ENCODE measurements at regions not wholly inside any gene's neighbourhood (a gene's known extent, or its start where the extent isn't known, plus 50 kb on each side); places are given as distances from the start of the nearest gene placed in this dataset.
"Not testable (repeated sequence)": the region's sequence is repeated elsewhere in the genome, so short reads cannot be mapped to it uniquely, and the experiment has no call there.

DNA sequence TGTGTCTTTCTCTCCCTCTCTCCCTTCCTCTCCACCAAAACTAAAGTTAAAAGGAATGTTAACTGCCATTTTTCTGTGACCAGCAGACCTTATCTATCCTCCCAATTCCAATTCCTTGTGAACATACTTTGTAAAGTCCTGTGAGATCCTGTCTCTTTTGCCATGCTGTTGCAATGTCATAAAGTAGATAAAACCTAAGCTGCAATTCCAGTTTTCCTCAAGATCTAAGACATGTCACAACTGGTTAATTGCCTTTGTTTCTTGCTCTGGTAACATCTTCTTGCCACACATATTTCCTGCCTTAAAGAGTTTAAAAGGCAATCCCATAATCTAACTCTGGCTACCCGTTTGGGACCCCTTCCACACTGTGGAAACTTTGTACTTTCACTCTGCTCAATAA, 188.7 kb downstream of the PYDC2 start:
- 50 to 54% (median 52%) methylated on average over 1 of the region's 1 CpG for WGBS, 3 donors
- FAIRE-seq = no peak
- Histone ChIP-seq H3K27me3 (ENCODE audit: control insufficient read depth in 3 of 3, insufficient read depth in 3 of 3, low read length in 3 of 3) (no peaks in the 10 kb centered on the region), H3K27ac (ENCODE audit: low read depth in 1 of 3, low read length in 2 of 3) (no peak overlapping the region), H3K4me1 (ENCODE audit: control insufficient read depth in 3 of 3, insufficient read depth in 2 of 3, low read depth in 1 of 3, low read length in 2 of 3) (no peaks in the 10 kb centered on the region), H3K9me3 (ENCODE audit: control insufficient read depth in 2 of 2, insufficient read depth in 1 of 2, low read depth in 1 of 2, low read length in 1 of 2) (peaks cover 0 to 12% of the 10 kb centered on the region in 2 donors), H3K4me3 (ENCODE audit: low read depth in 1 of 3, low read length in 3 of 3) (no peak overlapping the region), H3K36me3 (ENCODE audit: control insufficient read depth in 3 of 3, insufficient read depth in 2 of 3, low read depth in 1 of 3, low read length in 3 of 3) (no peaks in the 10 kb centered on the region)
- no peak for DNase-seq

- H3K27me3 ChIP-seq (ENCODE audit: control insufficient read depth in 3 of 3, insufficient read depth in 3 of 3, low read length in 3 of 3); H3K4me1 ChIP-seq (ENCODE audit: control insufficient read depth in 3 of 3, insufficient read depth in 2 of 3, low read depth in 1 of 3, low read length in 2 of 3); H3K27ac ChIP-seq (ENCODE audit: low read depth in 1 of 3, low read length in 2 of 3); FAIRE-seq; H3K4me3 ChIP-seq (ENCODE audit: low read depth in 1 of 3, low read length in 3 of 3); H3K9me3 ChIP-seq (ENCODE audit: control insufficient read depth in 2 of 2, insufficient read depth in 1 of 2, low read depth in 1 of 2, low read length in 1 of 2); H3K36me3 ChIP-seq (ENCODE audit: control insufficient read depth in 3 of 3, insufficient read depth in 2 of 3, low read depth in 1 of 3, low read length in 3 of 3); DNase-seq: not testable (repeated sequence)
- 92 to 93% (median 92%) methylated on average over 18 of the region's 18 CpGs for WGBS, 3 donors
These were observed 197.9 kb downstream of the PYDC2 start for GRCh38 chr3:191658781-191659419.

DNA sequence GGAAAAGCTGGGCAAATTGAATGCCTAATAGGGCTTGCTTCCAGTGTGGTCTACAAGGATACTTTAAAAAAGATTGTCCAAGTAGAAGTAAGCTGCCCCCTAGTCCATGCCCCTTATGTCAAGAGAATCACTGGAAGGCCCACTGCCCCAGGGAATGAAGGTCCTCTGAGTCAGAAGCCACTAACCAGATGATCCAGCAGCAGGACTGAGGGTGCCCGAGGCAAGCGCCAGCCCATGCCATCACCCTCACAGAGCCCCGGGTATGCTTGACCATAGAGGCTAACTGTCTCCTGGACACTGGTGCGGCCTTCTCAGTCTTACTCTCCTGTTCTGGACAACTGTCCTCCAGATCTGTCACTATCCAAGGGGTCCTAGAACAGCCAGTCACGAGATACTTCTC, 201.2 kb downstream of the PYDC2 start:
- H3K27me3 ChIP-seq (ENCODE audit: control insufficient read depth in 3 of 3, insufficient read depth in 3 of 3, low read length in 3 of 3); DNase-seq; FAIRE-seq; H3K9me3 ChIP-seq (ENCODE audit: control insufficient read depth in 2 of 2, insufficient read depth in 1 of 2, low read depth in 1 of 2, low read length in 1 of 2); H3K27ac ChIP-seq (ENCODE audit: low read depth in 1 of 3, low read length in 2 of 3); H3K4me1 ChIP-seq (ENCODE audit: control insufficient read depth in 3 of 3, insufficient read depth in 2 of 3, low read depth in 1 of 3, low read length in 2 of 3); H3K4me3 ChIP-seq (ENCODE audit: low read depth in 1 of 3, low read length in 3 of 3); H3K36me3 ChIP-seq (ENCODE audit: control insufficient read depth in 3 of 3, insufficient read depth in 2 of 3, low read depth in 1 of 3, low read length in 3 of 3): not testable (repeated sequence)
- WGBS, 3 donors = 75 to 88% (median 87%) methylated on average over 4 to 5 of the region's 5 CpGs

- Histone ChIP-seq H3K27me3 (ENCODE audit: control insufficient read depth in 3 of 3, insufficient read depth in 3 of 3, low read length in 3 of 3) (no peaks in the 10 kb centered on the region), H3K4me1 (ENCODE audit: control insufficient read depth in 3 of 3, insufficient read depth in 2 of 3, low read depth in 1 of 3, low read length in 2 of 3) (no peaks in the 10 kb centered on the region), H3K36me3 (ENCODE audit: control insufficient read depth in 3 of 3, insufficient read depth in 2 of 3, low read depth in 1 of 3, low read length in 3 of 3) (no peaks in the 10 kb centered on the region), H3K4me3 (ENCODE audit: low read depth in 1 of 3, low read length in 3 of 3) (no peak overlapping the region), H3K27ac (ENCODE audit: low read depth in 1 of 3, low read length in 2 of 3) (no peak overlapping the region), H3K9me3 (ENCODE audit: control insufficient read depth in 2 of 2, insufficient read depth in 1 of 2, low read depth in 1 of 2, low read length in 1 of 2) (no peaks in the 10 kb centered on the region)
- WGBS, 3 donors = 10 to 33% (median 28%) methylated on average over 3 of the region's 3 CpGs
- no peak for DNase-seq
- FAIRE-seq = no peak
These were observed 220.1 kb downstream of the PYDC2 start for GRCh38 chr3:191680989-191681597.

DNA sequence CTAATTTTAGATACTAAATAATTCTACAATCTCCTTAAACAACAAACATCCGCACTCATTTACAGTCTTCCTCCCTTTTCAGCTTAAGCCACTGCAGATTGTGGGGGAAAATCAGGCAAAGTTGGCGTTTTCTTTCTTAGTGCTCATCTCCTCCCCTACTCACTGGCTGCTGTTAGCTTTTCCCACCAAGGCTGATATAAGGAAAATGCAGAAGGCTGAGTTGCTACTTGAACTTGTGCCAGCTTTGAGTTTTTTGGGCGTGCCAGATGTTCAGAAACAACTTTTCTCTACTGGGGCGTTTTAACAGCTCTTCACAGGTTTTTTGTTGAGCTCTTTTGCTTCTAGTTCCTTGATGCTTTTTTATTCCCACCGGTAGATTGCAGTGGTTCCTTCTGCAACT, 222.0 kb downstream of the PYDC2 start:
- WGBS, 3 donors = 55 to 73% (median 68%) methylated on average over 5 of the region's 5 CpGs
- Histone ChIP-seq H3K27ac (ENCODE audit: low read depth in 1 of 3, low read length in 2 of 3) (no peak overlapping the region), H3K4me3 (ENCODE audit: low read depth in 1 of 3, low read length in 3 of 3) (no peak overlapping the region), H3K36me3 (ENCODE audit: control insufficient read depth in 3 of 3, insufficient read depth in 2 of 3, low read depth in 1 of 3, low read length in 3 of 3) (no peaks in the 10 kb centered on the region), H3K9me3 (ENCODE audit: control insufficient read depth in 2 of 2, insufficient read depth in 1 of 2, low read depth in 1 of 2, low read length in 1 of 2) (no peaks in the 10 kb centered on the region), H3K4me1 (ENCODE audit: control insufficient read depth in 3 of 3, insufficient read depth in 2 of 3, low read depth in 1 of 3, low read length in 2 of 3) (no peaks in the 10 kb centered on the region), H3K27me3 (ENCODE audit: control insufficient read depth in 3 of 3, insufficient read depth in 3 of 3, low read length in 3 of 3) (no peaks in the 10 kb centered on the region)
- FAIRE-seq (no peak), DNase-seq (no peak)

GRCh38 chr3:191686626-191687025, 225.7 kb downstream of the PYDC2 start:
- Histone ChIP-seq H3K4me3 (ENCODE audit: low read depth in 1 of 3, low read length in 3 of 3) (no peak overlapping the region), H3K27ac (ENCODE audit: low read depth in 1 of 3, low read length in 2 of 3) (no peak overlapping the region), H3K36me3 (ENCODE audit: control insufficient read depth in 3 of 3, insufficient read depth in 2 of 3, low read depth in 1 of 3, low read length in 3 of 3) (no peaks in the 10 kb centered on the region), H3K4me1 (ENCODE audit: control insufficient read depth in 3 of 3, insufficient read depth in 2 of 3, low read depth in 1 of 3, low read length in 2 of 3) (no peaks in the 10 kb centered on the region), H3K9me3 (ENCODE audit: control insufficient read depth in 2 of 2, insufficient read depth in 1 of 2, low read depth in 1 of 2, low read length in 1 of 2) (no peaks in the 10 kb centered on the region), H3K27me3 (ENCODE audit: control insufficient read depth in 3 of 3, insufficient read depth in 3 of 3, low read length in 3 of 3) (no peaks in the 10 kb centered on the region)
- FAIRE-seq (no peak), DNase-seq (no peak)

- DNase-seq (no peak), FAIRE-seq (no peak)
- Histone ChIP-seq H3K4me1 (ENCODE audit: control insufficient read depth in 3 of 3, insufficient read depth in 2 of 3, low read depth in 1 of 3, low read length in 2 of 3) (no peaks in the 10 kb centered on the region), H3K36me3 (ENCODE audit: control insufficient read depth in 3 of 3, insufficient read depth in 2 of 3, low read depth in 1 of 3, low read length in 3 of 3) (no peaks in the 10 kb centered on the region), H3K27ac (ENCODE audit: low read depth in 1 of 3, low read length in 2 of 3) (no peak overlapping the region), H3K27me3 (ENCODE audit: control insufficient read depth in 3 of 3, insufficient read depth in 3 of 3, low read length in 3 of 3) (no peaks in the 10 kb centered on the region), H3K9me3 (ENCODE audit: control insufficient read depth in 2 of 2, insufficient read depth in 1 of 2, low read depth in 1 of 2, low read length in 1 of 2) (no peaks in the 10 kb centered on the region), H3K4me3 (ENCODE audit: low read depth in 1 of 3, low read length in 3 of 3) (no peak overlapping the region)
- 43 to 46% (median 44%) methylated on average over 6 of the region's 6 CpGs for WGBS, 3 donors
These were observed 227.9 kb downstream of the PYDC2 start for GRCh38 chr3:191688756-191689433.

DNA sequence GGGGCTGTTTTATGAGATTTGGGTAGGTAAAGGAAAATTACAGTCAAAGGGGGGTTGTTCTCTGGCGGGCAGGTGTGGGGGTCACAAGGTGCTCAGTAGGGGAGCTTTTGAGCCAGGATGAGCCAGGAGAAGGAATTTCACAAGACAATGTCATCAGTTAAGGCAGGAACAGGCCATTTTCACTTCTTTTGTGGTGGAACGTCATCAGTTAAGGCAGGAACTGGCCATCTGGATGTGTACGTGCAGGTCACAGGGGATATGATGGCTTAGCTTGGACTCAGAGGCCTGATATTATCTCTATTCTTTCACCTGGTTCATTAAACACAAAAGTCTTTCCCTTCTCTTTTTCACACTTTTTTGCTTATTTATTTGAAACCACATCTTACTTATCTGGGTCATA, 230.2 kb downstream of the PYDC2 start:
- WGBS, 3 donors = 64 to 76% (median 66%) methylated on average over 2 to 3 of the region's 3 CpGs
- not testable (repeated sequence) for FAIRE-seq; H3K4me3 ChIP-seq (ENCODE audit: low read depth in 1 of 3, low read length in 3 of 3); H3K27ac ChIP-seq (ENCODE audit: low read depth in 1 of 3, low read length in 2 of 3); DNase-seq; H3K27me3 ChIP-seq (ENCODE audit: control insufficient read depth in 3 of 3, insufficient read depth in 3 of 3, low read length in 3 of 3); H3K9me3 ChIP-seq (ENCODE audit: control insufficient read depth in 2 of 2, insufficient read depth in 1 of 2, low read depth in 1 of 2, low read length in 1 of 2); H3K36me3 ChIP-seq (ENCODE audit: control insufficient read depth in 3 of 3, insufficient read depth in 2 of 3, low read depth in 1 of 3, low read length in 3 of 3); H3K4me1 ChIP-seq (ENCODE audit: control insufficient read depth in 3 of 3, insufficient read depth in 2 of 3, low read depth in 1 of 3, low read length in 2 of 3)

Data from small intestine (tissue), 7 donors.